Tibial nerve (tissue), 4 donors: ENCODE measurements at regions not wholly inside any gene's neighbourhood (a gene's known extent, or its start where the extent isn't known, plus 50 kb on each side); places are given as distances from the start of the nearest gene placed in this dataset.

ENCODE experiments used
- DNase-seq, 2 donors: peaks; one replicate each; pipeline ENCODE4 v3.0.0-alpha.2; 2019; ENCODE audit warnings: low spot score in 2 of 2
- H3K27ac ChIP-seq, 4 donors: fragments of 200-600 bp; sonication (generic) in 3 of 4; one replicate each; pipeline ENCODE4 v1.5.1; 2017 to 2019; ENCODE audit warnings: mild to moderate bottlenecking in 1 of 4
- H3K27me3 ChIP-seq, 2 donors: fragments of 200-600 bp; sonication (generic) in 1 of 2; one replicate each; pipeline versions ENCODE4 v1.5.1 to v1.6.0; 2017 to 2019
- H3K36me3 ChIP-seq, 3 donors: fragments of 200-600 bp; sonication (generic); one replicate each; pipeline ENCODE4 v1.5.1; 2018 to 2019
- H3K4me1 ChIP-seq, 4 donors: fragments of 200-600 bp; sonication (generic) in 3 of 4; one replicate each; pipeline ENCODE4 v1.5.1; 2017 to 2019
- H3K4me3 ChIP-seq, 4 donors: fragments of 200-600 bp; sonication (generic) in 3 of 4; one replicate each; pipeline ENCODE4 v1.5.1; 2017 to 2019; ENCODE audit warnings: mild to moderate bottlenecking in 1 of 4, moderate library complexity in 1 of 4
- H3K9me3 ChIP-seq, 4 donors: fragments of 200-600 bp; sonication (generic) in 3 of 4; one replicate each; pipeline ENCODE4 v1.5.1; 2017 to 2019
- EP300 ChIP-seq, 2 donors: sonication (generic); formaldehyde crosslinking; IDR thresholded peaks; one replicate each; pipeline ENCODE4 v1.6.1; 2017; ENCODE audit warnings: antibody characterized with exemption in 2 of 2, mild to moderate bottlenecking in 1 of 2
- POLR2A ChIP-seq, 2 donors: fragments of 450-650 bp; IDR thresholded peaks; one replicate each; pipeline ENCODE4 v1.6.1; 2017; ENCODE audit warnings: antibody characterized with exemption in 2 of 2, mild to moderate bottlenecking in 2 of 2, moderate library complexity in 2 of 2
- WGBS, 2 donors: methylation state at CpG; one replicate each; pipeline ENCODE4 v1.1.5; 2018; 5-methylcytosine and 5-hydroxymethylcytosine counted together
- TF ChIP-seq, protein P1 (sequence below), 5 experiments: fragments of 200-600 bp in 3 of 5; fragments of 450-650 bp in 2 of 5; sonication (generic) in 3 of 5; IDR thresholded peaks; one replicate each; pipeline ENCODE4 v1.5.1; 2016 to 2019; ENCODE audit warnings: antibody characterized with exemption in 5 of 5, mild to moderate bottlenecking in 3 of 5, moderate library complexity in 2 of 5

DNA sequence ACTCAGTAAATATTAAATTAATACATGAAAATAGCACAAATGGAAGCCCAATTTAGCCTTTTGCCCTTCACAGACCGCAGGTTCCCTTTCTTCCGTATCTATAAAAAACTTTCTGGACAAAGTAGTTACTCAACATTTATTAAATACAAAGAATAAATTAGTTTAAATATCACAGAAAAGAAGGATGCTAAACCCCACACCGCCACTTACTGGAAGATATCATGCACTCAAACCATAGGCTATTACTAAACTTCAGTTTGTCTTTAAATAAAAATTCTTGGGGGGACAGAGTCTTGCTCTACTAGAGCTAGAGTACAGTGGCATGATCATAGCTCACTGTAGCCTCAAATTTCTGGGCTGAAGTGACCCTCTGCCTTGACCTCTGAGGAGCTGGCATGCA lies 120.7 kb upstream of the FHL2 start:
- H3K36me3 ChIP-seq, result no peaks in the 10 kb centered on the region
- H3K4me3 ChIP-seq, result no peak overlapping the region
- no peak overlapping the region for H3K27ac ChIP-seq
- TF ChIP-seq EP300 (IDR thresholded peaks at IDR 0.05) (no peak), POLR2A (IDR thresholded peaks at IDR 0.05) (no peak)
- no peaks in the 10 kb centered on the region for H3K9me3 ChIP-seq
- no peaks in the 10 kb centered on the region for H3K27me3 ChIP-seq
- WGBS, 2 donors, result 68 to 73% methylated on average over 3 of the region's 3 CpGs
- DNase-seq, result no peak
- H3K4me1 ChIP-seq, result peaks cover 0 to 26% (median 5%) of the 10 kb centered on the region in 4 donors

DNA sequence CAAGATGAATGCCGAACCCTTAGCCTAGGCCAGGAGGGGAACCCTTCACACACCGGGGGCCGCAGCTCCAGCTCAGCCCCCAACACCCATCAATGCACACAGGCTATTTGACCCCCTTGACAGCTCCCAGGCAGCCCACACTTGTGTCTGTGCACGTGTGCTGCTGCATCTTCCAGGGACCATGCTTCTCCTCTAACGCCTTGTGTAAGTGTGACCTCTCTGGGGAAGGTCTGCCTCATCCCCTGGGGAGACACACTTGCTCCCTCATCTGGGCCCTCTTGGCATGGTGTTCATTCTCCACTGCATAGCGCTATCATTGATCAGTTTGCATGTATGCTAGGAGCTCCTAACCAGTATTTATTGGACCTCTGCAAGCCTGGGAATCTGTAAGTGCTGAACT lies 120.0 kb upstream of the FHL2 start:
- no peak for TF ChIP-seq POLR2A (IDR thresholded peaks at IDR 0.05)
- TF ChIP-seq, protein P1, sequence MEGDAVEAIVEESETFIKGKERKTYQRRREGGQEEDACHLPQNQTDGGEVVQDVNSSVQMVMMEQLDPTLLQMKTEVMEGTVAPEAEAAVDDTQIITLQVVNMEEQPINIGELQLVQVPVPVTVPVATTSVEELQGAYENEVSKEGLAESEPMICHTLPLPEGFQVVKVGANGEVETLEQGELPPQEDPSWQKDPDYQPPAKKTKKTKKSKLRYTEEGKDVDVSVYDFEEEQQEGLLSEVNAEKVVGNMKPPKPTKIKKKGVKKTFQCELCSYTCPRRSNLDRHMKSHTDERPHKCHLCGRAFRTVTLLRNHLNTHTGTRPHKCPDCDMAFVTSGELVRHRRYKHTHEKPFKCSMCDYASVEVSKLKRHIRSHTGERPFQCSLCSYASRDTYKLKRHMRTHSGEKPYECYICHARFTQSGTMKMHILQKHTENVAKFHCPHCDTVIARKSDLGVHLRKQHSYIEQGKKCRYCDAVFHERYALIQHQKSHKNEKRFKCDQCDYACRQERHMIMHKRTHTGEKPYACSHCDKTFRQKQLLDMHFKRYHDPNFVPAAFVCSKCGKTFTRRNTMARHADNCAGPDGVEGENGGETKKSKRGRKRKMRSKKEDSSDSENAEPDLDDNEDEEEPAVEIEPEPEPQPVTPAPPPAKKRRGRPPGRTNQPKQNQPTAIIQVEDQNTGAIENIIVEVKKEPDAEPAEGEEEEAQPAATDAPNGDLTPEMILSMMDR (IDR thresholded peaks at IDR 0.05), result no peak
- no peak for TF ChIP-seq EP300 (IDR thresholded peaks at IDR 0.05)
- H3K4me3 ChIP-seq, result no peak overlapping the region
- H3K27ac ChIP-seq, result no peak overlapping the region
- H3K36me3 ChIP-seq, result no peaks in the 10 kb centered on the region
- no peak for DNase-seq
- WGBS, 2 donors, result 85 to 91% methylated on average over 6 of the region's 6 CpGs
- peaks cover 0 to 26% (median 5%) of the 10 kb centered on the region in 4 donors for H3K4me1 ChIP-seq
- H3K9me3 ChIP-seq, result no peaks in the 10 kb centered on the region
- no peaks in the 10 kb centered on the region for H3K27me3 ChIP-seq

DNA sequence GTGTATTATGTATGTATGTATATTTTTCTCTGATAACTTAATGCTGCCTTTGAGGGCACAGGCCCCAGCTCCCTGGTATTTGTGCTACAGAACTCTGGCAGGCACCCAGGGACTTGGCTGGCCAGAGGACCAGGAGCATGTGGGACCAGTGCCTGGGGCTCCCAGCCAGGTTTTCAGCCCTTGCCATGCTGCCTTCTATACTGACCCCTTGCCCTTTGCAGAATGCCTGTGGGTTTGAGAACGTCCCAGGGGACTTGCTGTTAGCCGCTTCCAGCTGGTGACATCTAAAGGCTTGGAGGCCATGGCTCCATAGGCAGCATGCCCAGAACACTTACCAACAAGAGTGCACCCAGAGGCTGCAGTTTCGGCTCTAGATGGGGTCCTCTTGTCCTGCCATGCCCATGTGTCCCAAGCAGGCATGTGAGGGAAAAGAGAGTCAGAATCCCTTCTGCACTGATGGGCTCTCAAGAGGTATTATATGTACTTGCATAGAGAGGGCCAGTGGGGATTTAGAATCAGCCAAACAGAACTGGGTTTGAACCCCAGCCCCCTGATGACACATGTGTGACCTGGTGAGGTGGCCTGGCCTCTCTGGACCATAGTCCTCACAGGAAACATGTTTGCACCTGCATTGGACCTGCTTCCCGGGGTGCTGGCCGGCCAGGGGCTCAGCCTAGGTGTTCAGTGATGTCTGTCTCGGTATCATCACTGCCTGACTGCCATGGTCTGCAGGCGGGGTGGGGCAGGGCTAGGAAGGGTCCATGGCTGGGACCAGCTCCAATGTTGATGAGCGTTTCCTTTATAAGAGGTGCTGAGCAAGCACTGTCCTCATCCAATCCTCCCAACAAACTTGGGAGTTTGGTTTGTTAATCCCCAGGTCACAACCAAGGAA lies 119.2 kb upstream of the FHL2 start:
- Histone ChIP-seq H3K27me3 (no peaks in the 10 kb centered on the region), H3K27ac (peak overlapping the region in 1 of 4 donors; percentile 8), H3K4me3 (no peak overlapping the region), H3K36me3 (no peaks in the 10 kb centered on the region), H3K9me3 (no peaks in the 10 kb centered on the region), H3K4me1 (peaks cover 0 to 26% (median 5%) of the 10 kb centered on the region in 4 donors)
- no peak for DNase-seq
- peak in 1 of 2 donors; percentile 16 for TF ChIP-seq EP300 (IDR thresholded peaks at IDR 0.05)
- TF ChIP-seq, protein P1 (IDR thresholded peaks at IDR 0.05), result no peak
- WGBS, 2 donors, result 64 to 71% methylated on average over 6 to 7 of the region's 8 CpGs

DNA sequence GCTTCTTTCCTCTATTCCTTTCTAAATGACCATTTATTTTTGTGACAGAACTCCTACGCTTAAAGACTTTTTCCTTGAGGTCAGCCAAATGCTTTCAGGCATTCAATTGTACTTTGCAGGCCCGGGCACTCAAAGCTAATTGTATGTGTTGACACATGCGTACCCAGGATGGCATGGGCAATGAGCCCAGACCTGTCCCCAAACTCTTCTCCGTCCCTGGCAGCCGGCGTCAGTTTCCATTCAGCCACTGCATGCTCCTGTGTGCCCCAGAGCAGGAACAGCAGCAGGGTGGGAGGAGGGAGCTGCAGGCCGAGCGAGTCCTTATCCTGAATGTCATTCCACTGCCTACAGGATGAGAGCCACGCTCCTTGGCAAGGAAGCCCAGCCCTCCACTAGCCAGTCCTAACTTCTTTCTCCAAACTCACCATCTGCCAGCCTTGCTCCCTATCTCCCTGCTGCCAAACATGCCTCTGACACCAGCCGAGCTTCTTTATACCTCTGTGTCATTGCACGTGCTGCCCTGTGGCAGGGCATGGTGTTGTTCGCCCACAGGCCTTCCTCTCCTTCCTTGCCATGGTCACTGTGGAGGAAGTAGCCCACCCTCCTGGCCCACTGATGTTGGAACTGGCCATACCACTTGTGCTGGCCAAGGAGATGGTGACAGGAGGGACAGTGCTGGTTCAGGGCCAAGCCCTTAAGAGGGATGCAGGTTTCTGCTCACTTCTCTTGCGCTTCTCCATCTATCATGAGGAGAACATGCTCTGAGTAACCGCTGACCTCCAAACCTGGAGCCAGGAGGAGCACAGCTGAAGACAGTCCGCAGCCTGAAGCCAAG lies 116.9 kb upstream of the FHL2 start:
- Histone ChIP-seq H3K4me3 (no peak overlapping the region), H3K4me1 (peaks cover 0 to 21% (median 5%) of the 10 kb centered on the region in 4 donors), H3K27ac (no peak overlapping the region), H3K9me3 (no peaks in the 10 kb centered on the region), H3K27me3 (no peaks in the 10 kb centered on the region), H3K36me3 (no peaks in the 10 kb centered on the region)
- no peak for DNase-seq
- 65 to 67% methylated on average over 12 to 15 of the region's 15 CpGs for WGBS, 2 donors
- TF ChIP-seq EP300 (IDR thresholded peaks at IDR 0.05), result no peak
- no peak for TF ChIP-seq POLR2A (IDR thresholded peaks at IDR 0.05)
- TF ChIP-seq, protein P1 (IDR thresholded peaks at IDR 0.05), result no peak

DNA sequence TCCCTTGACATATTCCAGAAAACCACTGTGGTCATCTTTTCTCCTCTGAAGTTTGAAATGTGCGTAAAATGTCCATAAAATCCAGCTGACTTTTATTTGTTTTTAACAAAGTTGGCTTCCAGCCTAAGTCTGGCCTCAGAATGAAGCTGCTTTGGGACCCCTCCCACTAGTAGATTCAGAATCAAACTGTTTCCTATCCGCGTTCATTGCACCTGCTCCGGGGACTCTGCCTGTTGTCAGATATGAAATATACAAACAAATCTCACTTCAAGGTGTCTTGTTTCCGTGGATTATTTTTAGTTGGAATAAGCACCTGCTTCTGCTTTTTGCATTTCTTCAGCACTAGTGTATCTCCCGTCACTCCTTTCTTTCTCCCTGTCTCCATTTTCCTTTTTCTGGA lies 115.7 kb upstream of the FHL2 start:
- H3K27ac ChIP-seq, result no peak overlapping the region
- no peak for DNase-seq
- 72 to 82% methylated on average over 6 of the region's 6 CpGs for WGBS, 2 donors
- H3K4me3 ChIP-seq, result no peak overlapping the region
- TF ChIP-seq, protein P1 (IDR thresholded peaks at IDR 0.05), result no peak
- TF ChIP-seq EP300 (IDR thresholded peaks at IDR 0.05) (no peak), POLR2A (IDR thresholded peaks at IDR 0.05) (no peak)
- no peaks in the 10 kb centered on the region for H3K27me3 ChIP-seq
- H3K36me3 ChIP-seq, result no peaks in the 10 kb centered on the region
- no peaks in the 10 kb centered on the region for H3K9me3 ChIP-seq
- H3K4me1 ChIP-seq, result peaks cover 0 to 19% (median 5%) of the 10 kb centered on the region in 4 donors
